GM12874 (cell line): ENCODE measurements at regions not wholly inside any gene's neighbourhood (a gene's known extent, or its start where the extent isn't known, plus 50 kb on each side); places are given as distances from the start of the nearest gene placed in this dataset.

Experiments
- TF ChIP-seq, protein P1 (sequence below): IDR thresholded peaks from 2 replicates; pipeline ENCODE4 v1.5.1; 2011; ENCODE audit warnings: low read depth, mild to moderate bottlenecking, control low read depth, low read length, moderate library complexity; ENCODE audit not compliant: insufficient read depth

DNA sequence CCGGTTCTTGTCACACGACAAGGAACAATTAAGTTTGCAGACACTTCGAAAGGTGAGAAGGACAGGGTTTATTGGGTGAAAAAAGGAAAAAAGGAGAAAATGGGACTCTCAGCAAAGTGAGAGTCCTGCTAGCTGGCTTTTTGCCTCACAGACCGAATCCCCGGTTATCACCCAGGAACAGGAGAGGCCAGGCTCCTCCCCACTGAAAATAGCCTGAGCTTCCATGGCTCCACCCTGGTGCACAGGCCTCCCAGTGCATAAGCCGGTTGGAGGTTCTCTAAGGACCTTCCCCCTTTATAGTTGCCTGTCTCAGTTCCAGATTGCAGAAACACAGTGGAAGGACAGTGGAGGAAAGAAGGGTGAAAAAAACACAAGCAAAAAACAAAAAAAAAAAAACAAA is 571.7 kb downstream of the KCTD12 start:
- TF ChIP-seq, protein P1, sequence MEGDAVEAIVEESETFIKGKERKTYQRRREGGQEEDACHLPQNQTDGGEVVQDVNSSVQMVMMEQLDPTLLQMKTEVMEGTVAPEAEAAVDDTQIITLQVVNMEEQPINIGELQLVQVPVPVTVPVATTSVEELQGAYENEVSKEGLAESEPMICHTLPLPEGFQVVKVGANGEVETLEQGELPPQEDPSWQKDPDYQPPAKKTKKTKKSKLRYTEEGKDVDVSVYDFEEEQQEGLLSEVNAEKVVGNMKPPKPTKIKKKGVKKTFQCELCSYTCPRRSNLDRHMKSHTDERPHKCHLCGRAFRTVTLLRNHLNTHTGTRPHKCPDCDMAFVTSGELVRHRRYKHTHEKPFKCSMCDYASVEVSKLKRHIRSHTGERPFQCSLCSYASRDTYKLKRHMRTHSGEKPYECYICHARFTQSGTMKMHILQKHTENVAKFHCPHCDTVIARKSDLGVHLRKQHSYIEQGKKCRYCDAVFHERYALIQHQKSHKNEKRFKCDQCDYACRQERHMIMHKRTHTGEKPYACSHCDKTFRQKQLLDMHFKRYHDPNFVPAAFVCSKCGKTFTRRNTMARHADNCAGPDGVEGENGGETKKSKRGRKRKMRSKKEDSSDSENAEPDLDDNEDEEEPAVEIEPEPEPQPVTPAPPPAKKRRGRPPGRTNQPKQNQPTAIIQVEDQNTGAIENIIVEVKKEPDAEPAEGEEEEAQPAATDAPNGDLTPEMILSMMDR: no peak

DNA sequence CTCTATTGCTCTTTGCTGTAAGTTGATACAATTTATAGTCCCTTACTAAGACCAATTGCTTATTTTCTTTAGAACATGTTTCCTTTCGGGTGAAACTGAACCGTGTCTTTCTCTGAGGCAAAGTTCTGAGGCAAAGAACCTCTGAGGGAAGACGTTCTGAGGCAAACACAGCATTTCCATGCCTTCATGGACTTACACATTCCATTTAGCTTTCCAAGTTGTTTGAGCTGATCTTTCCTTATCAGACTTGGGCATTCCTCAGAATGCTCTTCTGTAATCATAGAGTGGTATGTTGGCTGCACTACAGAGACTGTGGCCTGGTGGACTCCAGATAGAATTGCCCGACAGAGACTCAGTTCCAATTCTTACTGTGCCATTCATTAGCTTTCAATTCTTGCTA is 579.1 kb downstream of the KCTD12 start:
- TF ChIP-seq, protein P1: no peak

DNA sequence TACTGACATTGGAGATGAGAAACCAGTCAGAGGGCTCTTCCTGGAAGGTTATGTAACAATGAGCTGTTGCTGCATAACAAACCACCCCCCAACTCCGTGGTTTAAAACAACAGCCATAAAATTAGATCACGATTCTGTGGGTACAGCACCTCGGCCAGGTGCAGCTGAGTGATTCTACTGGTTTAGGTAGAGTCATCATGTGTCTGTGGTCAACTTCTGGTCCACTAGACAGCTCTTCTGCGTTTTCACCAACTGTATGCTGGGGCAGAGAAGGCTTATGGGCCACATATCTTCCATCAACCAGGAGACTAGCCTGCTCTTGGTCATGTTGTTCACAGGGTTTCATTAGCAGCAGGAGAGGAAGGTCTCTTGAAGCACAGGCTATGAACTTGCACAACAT is 585.5 kb downstream of the KCTD12 start:
- TF ChIP-seq, protein P1: no peak

DNA sequence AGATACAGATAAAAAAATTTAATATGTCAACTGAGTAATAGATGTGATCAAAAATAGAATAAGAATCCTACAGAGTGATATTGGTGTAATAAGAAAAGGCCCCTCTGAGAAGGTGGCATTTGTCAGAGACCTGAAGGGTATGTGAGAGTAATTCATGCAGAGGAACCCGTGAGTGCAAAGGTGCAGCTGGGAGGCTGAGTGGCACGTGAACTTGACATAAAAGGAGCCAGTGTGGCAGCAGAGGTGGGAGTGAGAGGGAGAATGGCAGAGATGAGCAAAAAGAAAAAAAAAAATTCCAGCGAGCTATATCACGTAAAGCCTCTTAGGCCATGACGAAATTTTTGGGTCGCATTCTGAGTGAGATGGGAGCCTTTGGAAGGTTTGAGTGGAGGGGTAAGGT is 588.9 kb downstream of the KCTD12 start:
- TF ChIP-seq, protein P1: no peak

DNA sequence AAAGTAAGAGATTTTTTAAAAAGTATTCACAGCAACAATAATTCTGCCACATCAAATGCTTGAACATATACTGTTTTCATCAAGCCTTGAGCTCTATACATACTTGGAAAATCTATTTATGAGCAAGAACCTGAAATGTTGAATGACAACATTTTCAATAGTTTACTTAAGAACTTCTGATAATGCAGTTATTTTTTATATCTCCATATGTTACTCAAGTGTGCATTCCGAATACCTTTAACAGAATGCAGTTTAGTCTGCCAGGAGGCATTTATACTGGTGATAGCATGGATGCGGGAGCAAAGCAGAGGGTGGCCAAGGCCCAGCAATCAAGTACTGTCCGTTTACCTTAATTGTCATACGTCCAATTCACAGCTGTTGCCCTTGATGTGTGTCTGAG is 589.5 kb downstream of the KCTD12 start:
- TF ChIP-seq, protein P1: no peak

DNA sequence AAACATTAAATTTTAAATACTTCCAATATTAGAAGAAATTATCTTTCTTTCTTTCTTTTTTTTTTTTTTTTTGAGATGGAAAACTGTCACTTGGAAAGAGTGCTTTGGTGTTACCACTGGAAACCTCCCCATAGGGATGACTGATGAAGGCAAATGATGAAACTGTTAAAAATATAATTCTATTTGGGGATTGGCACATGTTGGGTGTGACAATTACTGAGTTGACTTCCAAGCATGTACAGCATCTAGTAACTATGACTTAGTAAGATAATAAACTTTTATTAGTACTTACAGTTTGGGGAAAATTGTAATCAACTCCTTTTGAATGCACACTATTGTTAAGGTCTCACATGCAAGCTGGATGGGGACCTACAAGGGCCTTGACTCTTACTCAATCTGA is 592.5 kb downstream of the KCTD12 start:
- TF ChIP-seq, protein P1: no peak

DNA sequence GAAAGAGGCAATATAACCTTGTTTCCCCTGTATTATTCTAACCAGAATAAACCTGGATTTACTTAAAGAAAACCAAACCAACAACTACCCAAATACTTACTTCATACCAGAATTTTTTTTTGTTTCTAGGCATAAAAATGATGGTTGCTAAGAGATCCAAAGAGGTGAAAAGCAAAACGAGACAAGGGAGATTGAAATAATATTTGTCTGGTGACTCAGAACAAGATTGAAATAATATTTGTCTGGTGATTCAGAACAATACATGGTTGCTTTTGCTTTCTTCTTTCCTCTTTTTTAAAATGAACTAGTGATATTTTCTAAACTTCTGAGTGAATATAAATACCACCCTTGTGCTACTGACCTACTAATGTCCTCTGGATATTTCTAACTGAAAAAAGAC is 592.9 kb downstream of the KCTD12 start:
- TF ChIP-seq, protein P1: no peak

DNA sequence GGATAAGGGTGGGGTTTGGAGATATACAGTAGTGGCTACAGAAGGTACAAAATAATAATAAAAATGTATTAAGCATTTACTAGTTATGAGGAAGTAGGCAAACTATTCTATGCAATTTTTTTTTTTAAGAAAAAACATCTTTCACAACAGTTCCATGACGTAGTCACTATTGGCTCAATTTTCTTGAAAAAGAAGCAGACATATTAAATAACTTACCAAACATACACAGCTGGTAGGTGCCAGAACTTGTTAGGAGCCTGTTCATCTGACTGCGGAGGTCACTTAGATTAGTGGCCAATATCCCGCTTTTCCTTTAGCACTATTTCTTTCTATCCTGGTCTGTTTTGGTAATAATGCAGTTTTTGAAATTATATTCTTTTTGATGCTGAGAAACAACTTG is 593.5 kb downstream of the KCTD12 start:
- TF ChIP-seq, protein P1: no peak
